ENCODE measurements at regions not wholly inside any gene's neighbourhood (a gene's known extent, or its start where the extent isn't known, plus 50 kb on each side); places are given as distances from the start of the nearest gene placed in this dataset.
"Not testable (repeated sequence)": the region's sequence is repeated elsewhere in the genome, so short reads cannot be mapped to it uniquely, and the experiment has no call there.

DNA sequence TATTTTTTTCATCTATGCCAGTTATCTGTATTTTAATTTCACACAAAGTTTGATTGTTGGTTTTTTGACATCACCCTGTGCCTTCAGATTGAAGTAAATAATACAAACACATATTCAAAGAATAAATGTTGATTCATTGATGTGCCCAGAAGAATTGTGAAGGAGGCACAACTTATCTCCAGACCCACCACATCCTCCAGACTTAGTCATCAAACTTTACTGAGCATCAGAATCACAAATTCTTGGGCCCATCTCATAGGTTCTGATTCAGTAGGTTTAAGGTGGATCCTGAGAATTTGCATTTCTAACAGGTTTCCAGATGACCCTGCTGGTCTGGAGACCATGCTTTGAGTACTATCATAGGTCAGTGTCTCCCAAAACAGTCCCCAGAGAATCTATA, 82.8 kb upstream of the PIK3C3 start:
- ChIA-PET POLR2A (no interaction called here), CTCF (no interaction called here)
- no peak for DNase-seq
- Mint-ChIP-seq H3K27ac (no peak overlapping the region), H3K4me3 (no peak overlapping the region), H3K27me3 (peaks cover 2 to 3% of the 10 kb centered on the region in 2 donors), H3K9me3 (no peaks in the 10 kb centered on the region), H3K4me1 (no peaks in the 10 kb centered on the region), H3K36me3 (no peaks in the 10 kb centered on the region)
- H3K9me3 ChIP-seq (ENCODE audit: low read length): no peaks in the 10 kb centered on the region
- no peaks in the 10 kb centered on the region for H3K36me3 ChIP-seq (ENCODE audit: insufficient read depth, low read length)
- H3K27me3 ChIP-seq (ENCODE audit: insufficient read depth, low read length, poor library complexity, severe bottlenecking): no peaks in the 10 kb centered on the region
- no peak overlapping the region for H3K27ac ChIP-seq (ENCODE audit: low read depth, low read length)
- no peaks in the 10 kb centered on the region for H3K4me1 ChIP-seq (ENCODE audit: insufficient read depth, low read length)
- H3K4me3 ChIP-seq (ENCODE audit: low read length): no peak overlapping the region

GRCh38 chr18:41871229-41872000, 83.6 kb upstream of the PIK3C3 start:
- DNase-seq: no peak
- Mint-ChIP-seq H3K36me3 (no peaks in the 10 kb centered on the region), H3K4me1 (no peaks in the 10 kb centered on the region), H3K27ac (no peak overlapping the region), H3K27me3 (peaks cover 2 to 3% of the 10 kb centered on the region in 2 donors), H3K4me3 (no peak overlapping the region), H3K9me3 (no peaks in the 10 kb centered on the region)
- POLR2A ChIA-PET: no interaction called here
- Histone ChIP-seq H3K27ac (ENCODE audit: low read depth, low read length) (no peak overlapping the region), H3K27me3 (ENCODE audit: insufficient read depth, low read length, poor library complexity, severe bottlenecking) (no peaks in the 10 kb centered on the region), H3K9me3 (ENCODE audit: low read length) (no peaks in the 10 kb centered on the region), H3K36me3 (ENCODE audit: insufficient read depth, low read length) (no peaks in the 10 kb centered on the region), H3K4me1 (ENCODE audit: insufficient read depth, low read length) (no peaks in the 10 kb centered on the region), H3K4me3 (ENCODE audit: low read length) (no peak overlapping the region)
- CTCF ChIA-PET: no interaction called here

DNA sequence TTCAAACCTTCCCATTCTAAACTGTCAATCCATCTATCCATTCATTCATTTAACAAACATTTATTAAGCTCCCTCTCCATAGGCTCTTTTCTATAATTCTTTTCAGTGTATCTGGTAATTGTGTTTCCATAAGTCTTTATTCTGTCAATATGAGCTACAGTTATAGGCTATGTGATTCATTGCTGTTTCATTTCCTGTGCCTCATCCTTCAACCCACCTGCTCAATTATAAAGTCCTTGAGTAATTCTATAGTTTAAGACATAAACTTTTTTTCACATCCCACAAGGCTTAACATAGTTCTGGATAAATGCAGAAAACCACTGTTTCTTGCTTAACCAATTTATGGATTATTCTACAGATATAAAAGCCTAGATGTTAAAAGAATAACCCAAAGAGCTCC, 84.2 kb upstream of the PIK3C3 start:
- Histone ChIP-seq H3K36me3 (ENCODE audit: insufficient read depth, low read length) (no peaks in the 10 kb centered on the region), H3K27me3 (ENCODE audit: insufficient read depth, low read length, poor library complexity, severe bottlenecking) (no peaks in the 10 kb centered on the region), H3K4me3 (ENCODE audit: low read length) (no peak overlapping the region), H3K27ac (ENCODE audit: low read depth, low read length) (no peak overlapping the region), H3K4me1 (ENCODE audit: insufficient read depth, low read length) (no peaks in the 10 kb centered on the region), H3K9me3 (ENCODE audit: low read length) (no peaks in the 10 kb centered on the region)
- ChIA-PET CTCF (no interaction called here), POLR2A (no interaction called here)
- H3K27me3 Mint-ChIP-seq: peaks cover 2 to 3% of the 10 kb centered on the region in 2 donors
- no peaks in the 10 kb centered on the region for H3K4me1 Mint-ChIP-seq
- no peak overlapping the region for H3K27ac Mint-ChIP-seq
- no peaks in the 10 kb centered on the region for H3K36me3 Mint-ChIP-seq
- DNase-seq: no peak
- H3K9me3 Mint-ChIP-seq: no peaks in the 10 kb centered on the region
- no peak overlapping the region for H3K4me3 Mint-ChIP-seq

- Histone ChIP-seq H3K4me1 (ENCODE audit: insufficient read depth, low read length) (no peaks in the 10 kb centered on the region), H3K4me3 (ENCODE audit: low read length) (no peak overlapping the region), H3K27ac (ENCODE audit: low read depth, low read length) (no peak overlapping the region), H3K36me3 (ENCODE audit: insufficient read depth, low read length) (no peaks in the 10 kb centered on the region), H3K27me3 (ENCODE audit: insufficient read depth, low read length, poor library complexity, severe bottlenecking) (no peaks in the 10 kb centered on the region), H3K9me3 (ENCODE audit: low read length) (no peaks in the 10 kb centered on the region)
- POLR2A ChIA-PET: no interaction called here
- CTCF ChIA-PET: no interaction called here
- H3K4me1 Mint-ChIP-seq: no peaks in the 10 kb centered on the region
- no peaks in the 10 kb centered on the region for H3K9me3 Mint-ChIP-seq
- peaks cover 2% of the 10 kb centered on the region in 2 donors for H3K27me3 Mint-ChIP-seq
- no peak for DNase-seq
- H3K27ac Mint-ChIP-seq: no peak overlapping the region
- H3K4me3 Mint-ChIP-seq: no peak overlapping the region
- no peaks in the 10 kb centered on the region for H3K36me3 Mint-ChIP-seq
Measured at GRCh38 chr18:41870191-41870590, 84.8 kb upstream of the PIK3C3 start.

DNA sequence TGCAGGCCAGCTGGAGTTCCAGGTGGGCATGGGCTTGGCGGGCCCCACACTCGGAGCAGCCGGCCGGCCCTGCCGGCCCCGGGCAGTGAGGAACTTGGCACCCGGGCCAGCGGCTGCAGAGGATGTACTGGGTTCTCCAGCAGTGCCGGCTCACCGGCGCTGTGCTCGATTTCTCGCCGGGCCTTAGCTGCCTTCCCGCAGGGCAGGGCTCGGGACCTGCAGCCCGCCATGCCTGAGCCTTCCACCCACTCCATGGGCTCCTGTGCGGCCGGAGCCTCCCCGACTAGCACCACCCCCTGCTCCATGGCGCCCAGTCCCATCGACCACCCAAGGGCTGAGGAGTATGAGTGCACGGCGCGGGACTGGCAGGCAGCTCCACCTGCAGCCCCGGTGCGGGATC, 89.2 kb upstream of the PIK3C3 start:
- H3K27me3 ChIP-seq (ENCODE audit: insufficient read depth, low read length, poor library complexity, severe bottlenecking); H3K27me3 Mint-ChIP-seq; DNase-seq; H3K4me1 ChIP-seq (ENCODE audit: insufficient read depth, low read length); H3K4me3 ChIP-seq (ENCODE audit: low read length); H3K27ac Mint-ChIP-seq; H3K36me3 ChIP-seq (ENCODE audit: insufficient read depth, low read length); POLR2A ChIA-PET; H3K4me3 Mint-ChIP-seq; H3K36me3 Mint-ChIP-seq; H3K9me3 Mint-ChIP-seq; H3K4me1 Mint-ChIP-seq; H3K27ac ChIP-seq (ENCODE audit: low read depth, low read length); H3K9me3 ChIP-seq (ENCODE audit: low read length); CTCF ChIA-PET: not testable (repeated sequence)

- H3K36me3 Mint-ChIP-seq: no peaks in the 10 kb centered on the region
- Histone ChIP-seq H3K4me3 (ENCODE audit: low read length) (no peak overlapping the region), H3K27me3 (ENCODE audit: insufficient read depth, low read length, poor library complexity, severe bottlenecking) (no peaks in the 10 kb centered on the region), H3K4me1 (ENCODE audit: insufficient read depth, low read length) (no peaks in the 10 kb centered on the region), H3K9me3 (ENCODE audit: low read length) (no peaks in the 10 kb centered on the region), H3K36me3 (ENCODE audit: insufficient read depth, low read length) (no peaks in the 10 kb centered on the region), H3K27ac (ENCODE audit: low read depth, low read length) (no peak overlapping the region)
- H3K9me3 Mint-ChIP-seq: no peaks in the 10 kb centered on the region
- H3K4me3 Mint-ChIP-seq: no peak overlapping the region
- POLR2A ChIA-PET: no interaction called here
- no peak for DNase-seq
- H3K4me1 Mint-ChIP-seq: no peaks in the 10 kb centered on the region
- H3K27ac Mint-ChIP-seq: no peak overlapping the region
- CTCF ChIA-PET: no interaction called here
- peaks cover 2 to 4% of the 10 kb centered on the region in 2 donors for H3K27me3 Mint-ChIP-seq
Measured at GRCh38 chr18:41864216-41864615, 90.8 kb upstream of the PIK3C3 start.

- no peak overlapping the region for H3K27ac ChIP-seq (ENCODE audit: low read depth, low read length)
- Mint-ChIP-seq H3K9me3 (no peaks in the 10 kb centered on the region), H3K36me3 (no peaks in the 10 kb centered on the region), H3K4me1 (no peaks in the 10 kb centered on the region), H3K4me3 (no peak overlapping the region), H3K27ac (no peak overlapping the region), H3K27me3 (peaks cover under 1 to 4% of the 10 kb centered on the region in 2 donors)
- no peaks in the 10 kb centered on the region for H3K4me1 ChIP-seq (ENCODE audit: insufficient read depth, low read length)
- H3K27me3 ChIP-seq (ENCODE audit: insufficient read depth, low read length, poor library complexity, severe bottlenecking): no peaks in the 10 kb centered on the region
- POLR2A ChIA-PET: no interaction called here
- no peaks in the 10 kb centered on the region for H3K9me3 ChIP-seq (ENCODE audit: low read length)
- CTCF ChIA-PET: no interaction called here
- H3K36me3 ChIP-seq (ENCODE audit: insufficient read depth, low read length): no peaks in the 10 kb centered on the region
- H3K4me3 ChIP-seq (ENCODE audit: low read length): no peak overlapping the region
- DNase-seq: no peak
Measured at GRCh38 chr18:41862921-41863320, 92.1 kb upstream of the PIK3C3 start.

GRCh38 chr18:41860987-41861386, 94.0 kb upstream of the PIK3C3 start:
- Histone ChIP-seq H3K27ac (ENCODE audit: low read depth, low read length) (no peak overlapping the region), H3K36me3 (ENCODE audit: insufficient read depth, low read length) (no peaks in the 10 kb centered on the region), H3K27me3 (ENCODE audit: insufficient read depth, low read length, poor library complexity, severe bottlenecking) (no peaks in the 10 kb centered on the region), H3K4me3 (ENCODE audit: low read length) (no peak overlapping the region), H3K9me3 (ENCODE audit: low read length) (no peaks in the 10 kb centered on the region), H3K4me1 (ENCODE audit: insufficient read depth, low read length) (no peaks in the 10 kb centered on the region)
- POLR2A ChIA-PET: no interaction called here
- H3K4me3 Mint-ChIP-seq: no peak overlapping the region
- no peaks in the 10 kb centered on the region for H3K36me3 Mint-ChIP-seq
- no peaks in the 10 kb centered on the region for H3K9me3 Mint-ChIP-seq
- H3K27me3 Mint-ChIP-seq: peaks cover 0 to 4% of the 10 kb centered on the region in 2 donors
- DNase-seq: no peak
- no peak overlapping the region for H3K27ac Mint-ChIP-seq
- no peaks in the 10 kb centered on the region for H3K4me1 Mint-ChIP-seq
- CTCF ChIA-PET: no interaction called here

Data from CD8-positive, alpha-beta memory T cell (primary cell).